GM12891 (cell line): ENCODE measurements at regions not wholly inside any gene's neighbourhood (a gene's known extent, or its start where the extent isn't known, plus 50 kb on each side); places are given as distances from the start of the nearest gene placed in this dataset.

Experiments
- POLR2A ChIP-seq: IDR thresholded peaks from 2 replicates; pipeline ENCODE4 v1.6.1; 2011; ENCODE audit warnings: low read depth, low read length, control low read depth
- SPI1 ChIP-seq: IDR thresholded peaks from 2 replicates; pipeline ENCODE4 v1.6.1; 2011; ENCODE audit warnings: low read depth, low read length, control low read depth

DNA sequence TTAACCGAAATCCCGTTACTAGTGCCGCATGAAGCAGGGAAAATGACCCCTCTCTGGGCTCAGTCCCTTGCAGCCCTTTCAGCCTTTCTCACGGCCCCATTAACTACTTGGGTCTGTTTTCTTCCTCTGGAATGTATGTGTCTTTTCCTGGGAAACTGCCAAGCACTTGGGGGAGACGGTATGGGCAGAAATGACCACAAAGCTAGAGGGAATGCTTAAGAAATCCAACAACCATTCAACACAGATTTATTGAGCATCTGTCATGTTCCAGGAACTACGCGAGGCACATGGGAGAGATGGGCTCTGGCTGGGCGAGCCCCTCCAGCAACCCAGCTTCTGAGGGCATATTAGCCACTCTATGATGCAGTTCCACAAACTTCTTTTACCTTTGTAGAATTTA is 462.6 kb downstream of the BUD13 start:
- TF ChIP-seq SPI1, result no peak
- no peak for TF ChIP-seq POLR2A
